Cerebellar nuclear complex (tissue), 1 donor: ENCODE measurements at regions not wholly inside any gene's neighbourhood (a gene's known extent, or its start where the extent isn't known, plus 50 kb on each side); places are given as distances from the start of the nearest gene placed in this dataset.
"Not testable (repeated sequence)": the region's sequence is repeated elsewhere in the genome, so short reads cannot be mapped to it uniquely, and the experiment has no call there.

Experiments
- DNase-seq, 2 experiments: peaks; one replicate each; lab custom pipeline; 2025; lab: John Stamatoyannopoulos, UW

GRCh38 chr1:193413376-193413775 lies 227.0 kb upstream of the B3GALT2 start:
- no peak for DNase-seq

- DNase-seq = no peak
Measured at GRCh38 chr1:193412748-193413147, 226.3 kb upstream of the B3GALT2 start.

- no peak for DNase-seq
Measured at GRCh38 chr1:193411714-193412113, 225.3 kb upstream of the B3GALT2 start.

- no peak for DNase-seq
Measured at GRCh38 chr1:193411215-193411614, 224.8 kb upstream of the B3GALT2 start.

GRCh38 chr1:193408782-193409293 lies 222.4 kb upstream of the B3GALT2 start:
- DNase-seq = no peak

GRCh38 chr1:193406901-193407300 lies 220.5 kb upstream of the B3GALT2 start:
- DNase-seq = no peak

GRCh38 chr1:193404236-193404635 lies 217.8 kb upstream of the B3GALT2 start:
- no peak for DNase-seq

- DNase-seq = no peak
Measured at GRCh38 chr1:193402977-193403376, 216.6 kb upstream of the B3GALT2 start.

GRCh38 chr1:193402037-193402436 lies 215.6 kb upstream of the B3GALT2 start:
- no peak for DNase-seq

GRCh38 chr1:193394336-193394735 lies 207.9 kb upstream of the B3GALT2 start:
- no peak for DNase-seq

- no peak for DNase-seq
Measured at GRCh38 chr1:193392686-193393085, 206.3 kb upstream of the B3GALT2 start.

GRCh38 chr1:193388683-193389082 lies 202.3 kb upstream of the B3GALT2 start:
- DNase-seq = no peak

- no peak for DNase-seq
Measured at GRCh38 chr1:193388165-193388564, 201.8 kb upstream of the B3GALT2 start.

GRCh38 chr1:193387406-193387805 lies 201.0 kb upstream of the B3GALT2 start:
- DNase-seq = no peak

GRCh38 chr1:193378451-193378850 lies 192.0 kb upstream of the B3GALT2 start:
- not testable (repeated sequence) for DNase-seq

- no peak for DNase-seq
Measured at GRCh38 chr1:193377472-193377871, 191.1 kb upstream of the B3GALT2 start.

GRCh38 chr1:193372553-193372952 lies 186.1 kb upstream of the B3GALT2 start:
- no peak for DNase-seq

- no peak for DNase-seq
Measured at GRCh38 chr1:193368302-193368701, 181.9 kb upstream of the B3GALT2 start.

GRCh38 chr1:193367863-193368262 lies 181.4 kb upstream of the B3GALT2 start:
- DNase-seq = no peak

- no peak for DNase-seq
Measured at GRCh38 chr1:193366764-193367507, 180.5 kb upstream of the B3GALT2 start.

- no peak for DNase-seq
Measured at GRCh38 chr1:193365966-193366365, 179.6 kb upstream of the B3GALT2 start.

GRCh38 chr1:193359631-193360030 lies 173.2 kb upstream of the B3GALT2 start:
- DNase-seq = no peak

GRCh38 chr1:193358419-193358818 lies 172.0 kb upstream of the B3GALT2 start:
- DNase-seq = no peak

- no peak for DNase-seq
Measured at GRCh38 chr1:193356249-193356648, 169.8 kb upstream of the B3GALT2 start.
